ENCODE measurements at regions not wholly inside any gene's neighbourhood (a gene's known extent, or its start where the extent isn't known, plus 50 kb on each side); places are given as distances from the start of the nearest gene placed in this dataset.
A peak's percentile ranks its signal among the peaks of the same experiment; 100 is the strongest.

- H3K56ac ChIP-seq (ENCODE audit: insufficient read length, low read depth, low read length) = no peak overlapping the region
Observed at GRCh38 chr6:168138436-168138835, 59.4 kb upstream of the FRMD1 start.

More at GRCh38 chr6:168138436-168138835, 59.4 kb upstream of the FRMD1 start:
- H3K4me2 ChIP-seq (ENCODE audit: insufficient read depth, insufficient read length, low read length) = no peak overlapping the region
- H3K27me3 Mint-ChIP-seq (ENCODE audit: low read depth) = peaks cover 15% of the 10 kb centered on the region
- no peaks in the 10 kb centered on the region for H3K9me3 ChIP-seq (ENCODE audit: control insufficient read depth, low read depth, low read length)
- no peak overlapping the region for H3K14ac ChIP-seq (ENCODE audit: insufficient read depth, low read length)
- H3K27me3 ChIP-seq (ENCODE audit: insufficient read depth, low read length) = no peaks in the 10 kb centered on the region
- no peak overlapping the region for H3K4me3 Mint-ChIP-seq
- no peaks in the 10 kb centered on the region for H3K9me3 Mint-ChIP-seq
- peaks cover 6% of the 10 kb centered on the region in 2 experiments for H3K4me1 Mint-ChIP-seq
- no peak overlapping the region for H3K27ac ChIP-seq (ENCODE audit: insufficient read length, low read depth, low read length)
- no peak overlapping the region for H3T11ph ChIP-seq (ENCODE audit: low read length)
- H4K20me1 ChIP-seq (ENCODE audit: control insufficient read depth, insufficient read depth, insufficient read length) = no peaks in the 10 kb centered on the region
- no peak overlapping the region for H3K23ac ChIP-seq (ENCODE audit: insufficient read length, low read depth, low read length)
- H2AFZ ChIP-seq (ENCODE audit: low read length) = no peak overlapping the region
- H3K4ac ChIP-seq (ENCODE audit: low read depth, low read length) = no peak overlapping the region
- no peak overlapping the region for H2BK5ac ChIP-seq (ENCODE audit: insufficient read length, low read length)
- no peaks in the 10 kb centered on the region for H3K79me1 ChIP-seq (ENCODE audit: insufficient read depth, low read depth, low read length, poor library complexity, severe bottlenecking)
- no peak overlapping the region for H2BK12ac ChIP-seq (ENCODE audit: insufficient read length, low read depth, low read length)
- no peaks in the 10 kb centered on the region for H3K23me2 ChIP-seq (ENCODE audit: insufficient read length, low read depth, low read length, poor library complexity, severe bottlenecking)
- H3K27ac Mint-ChIP-seq = no peak overlapping the region; a peak in 1 of 7 replicates
- H2BK20ac ChIP-seq (ENCODE audit: low read depth, low read length, poor library complexity, severe bottlenecking) = no peak overlapping the region
- H3K18ac ChIP-seq (ENCODE audit: insufficient read length, low read depth, low read length) = no peak overlapping the region
- H3K4me1 ChIP-seq (ENCODE audit: insufficient read depth, low read length) = no peaks in the 10 kb centered on the region
- WGBS (ENCODE audit: extremely low coverage, insufficient read length, low lambda C conversion rate) = no CpG with 5 or more reads among the region's 6 CpGs
- H4K5ac ChIP-seq (ENCODE audit: insufficient read length, low read depth, low read length) = no peak overlapping the region
- TF ChIP-seq CTCF (conservative IDR thresholded peaks at IDR 0.05) = no peak
- H3K9ac ChIP-seq (ENCODE audit: extremely low read depth, insufficient read length, low read length) = no peak overlapping the region
- no peaks in the 10 kb centered on the region for H3K79me2 ChIP-seq (ENCODE audit: insufficient read depth, low read length)
- H2BK15ac ChIP-seq (ENCODE audit: low read depth, low read length) = no peak overlapping the region
- H4K8ac ChIP-seq (replicated peaks; ENCODE audit: insufficient read length, low read depth, low read length) = no peak overlapping the region
- peak; percentile 8 for DNase-seq
- H2AK5ac ChIP-seq (ENCODE audit: insufficient read length, low read length) = no peak overlapping the region
- H4K91ac ChIP-seq (ENCODE audit: insufficient read length, low read depth, low read length) = no peak overlapping the region
- no peaks in the 10 kb centered on the region for H3K36me3 Mint-ChIP-seq (ENCODE audit: insufficient read depth in 1 of 3, low read depth in 3 of 3)
- H2BK120ac ChIP-seq (ENCODE audit: low read depth, low read length, poor library complexity, severe bottlenecking) = no peak overlapping the region
